H1 (cell line): ENCODE measurements at regions not wholly inside any gene's neighbourhood (a gene's known extent, or its start where the extent isn't known, plus 50 kb on each side); places are given as distances from the start of the nearest gene placed in this dataset.

Source experiments
- ASH2L ChIP-seq: fragments of 200-600, 300-600 bp; sonication (generic); IDR thresholded peaks from one replicate; pipeline ENCODE4 v1.7.1; 2017; ENCODE audit warnings: low read length
- CEBPB ChIP-seq: IDR thresholded peaks from 2 replicates; pipeline ENCODE4 v1.6.1; 2012; ENCODE audit warnings: low read depth, low read length
- EP300 ChIP-seq, 2 experiments: IDR thresholded peaks; 1 replicate in 1 of 2; 2 replicates in 1 of 2; pipeline ENCODE4 v1.6.1; 2011 to 2012; ENCODE audit warnings: low read depth in 2 of 2, low read length in 2 of 2, mild to moderate bottlenecking in 2 of 2, borderline replicate concordance in 1 of 2, inconsistent platforms in 1 of 2, moderate library complexity in 1 of 2
- GABPA ChIP-seq: IDR thresholded peaks from 2 replicates; pipeline ENCODE4 v1.6.1; 2011; ENCODE audit warnings: mild to moderate bottlenecking, low read length, moderate library complexity, borderline replicate concordance; ENCODE audit not compliant: insufficient read depth
- KDM5A ChIP-seq: fragments of 200-600 bp; IDR thresholded peaks from 2 replicates; pipeline ENCODE4 v1.7.1; 2012; ENCODE audit warnings: mild to moderate bottlenecking, low read length, inconsistent platforms, mixed read lengths
- POLR2A ChIP-seq, 2 experiments: IDR thresholded peaks; 1 replicate in 1 of 2; 2 replicates in 1 of 2; pipeline ENCODE4 v1.6.1; 2011; ENCODE audit warnings: low read depth in 2 of 2, low read length in 2 of 2, mild to moderate bottlenecking in 2 of 2; ENCODE audit errors: control extremely low read depth in 1 of 2
- TF ChIP-seq, protein P1 (sequence below), 3 experiments: IDR thresholded peaks; 1 replicate in 2 of 3; 2 replicates in 1 of 3; pipeline versions ENCODE4 v1.5.1 to v1.6.1; 2011; ENCODE audit warnings: low read length in 3 of 3, mild to moderate bottlenecking in 3 of 3, inconsistent platforms in 2 of 3, low read depth in 1 of 3, moderate library complexity in 1 of 3; ENCODE audit not compliant: insufficient read depth in 1 of 3; ENCODE audit errors: control extremely low read depth in 1 of 3
- TF ChIP-seq, protein P2 (sequence below): IDR thresholded peaks from 2 replicates; pipeline ENCODE4 v1.6.1; 2011; ENCODE audit warnings: low read depth, mild to moderate bottlenecking, low read length; ENCODE audit not compliant: insufficient read depth

DNA sequence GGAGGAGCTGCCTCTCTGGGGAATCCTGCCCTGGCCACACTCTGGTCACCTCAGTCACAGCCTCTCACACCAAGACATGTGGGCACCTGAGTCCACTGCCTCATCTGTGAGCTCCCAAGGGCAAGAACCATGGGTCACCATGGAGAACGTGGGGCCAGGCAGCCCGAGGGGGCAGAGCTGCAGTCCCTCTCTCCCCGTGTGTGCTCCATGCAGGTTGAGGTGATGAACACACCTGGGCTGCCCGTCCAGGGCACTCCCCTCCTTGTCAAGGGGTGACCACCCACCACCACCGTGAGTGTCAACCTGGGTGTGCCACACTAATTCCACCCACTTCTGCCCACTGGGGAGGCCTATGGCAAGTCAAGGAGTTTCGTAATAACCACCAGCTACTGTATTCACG is 159.6 kb upstream of the RAB6C start:
- TF ChIP-seq, protein P1, sequence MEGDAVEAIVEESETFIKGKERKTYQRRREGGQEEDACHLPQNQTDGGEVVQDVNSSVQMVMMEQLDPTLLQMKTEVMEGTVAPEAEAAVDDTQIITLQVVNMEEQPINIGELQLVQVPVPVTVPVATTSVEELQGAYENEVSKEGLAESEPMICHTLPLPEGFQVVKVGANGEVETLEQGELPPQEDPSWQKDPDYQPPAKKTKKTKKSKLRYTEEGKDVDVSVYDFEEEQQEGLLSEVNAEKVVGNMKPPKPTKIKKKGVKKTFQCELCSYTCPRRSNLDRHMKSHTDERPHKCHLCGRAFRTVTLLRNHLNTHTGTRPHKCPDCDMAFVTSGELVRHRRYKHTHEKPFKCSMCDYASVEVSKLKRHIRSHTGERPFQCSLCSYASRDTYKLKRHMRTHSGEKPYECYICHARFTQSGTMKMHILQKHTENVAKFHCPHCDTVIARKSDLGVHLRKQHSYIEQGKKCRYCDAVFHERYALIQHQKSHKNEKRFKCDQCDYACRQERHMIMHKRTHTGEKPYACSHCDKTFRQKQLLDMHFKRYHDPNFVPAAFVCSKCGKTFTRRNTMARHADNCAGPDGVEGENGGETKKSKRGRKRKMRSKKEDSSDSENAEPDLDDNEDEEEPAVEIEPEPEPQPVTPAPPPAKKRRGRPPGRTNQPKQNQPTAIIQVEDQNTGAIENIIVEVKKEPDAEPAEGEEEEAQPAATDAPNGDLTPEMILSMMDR (IDR thresholded peaks at IDR 0.05; ENCODE audit: control extremely low read depth in 1 of 3, insufficient read depth in 1 of 3, low read depth in 1 of 3, low read length in 3 of 3) = no peak
- no peak for TF ChIP-seq POLR2A (IDR thresholded peaks at IDR 0.05; ENCODE audit: control extremely low read depth in 1 of 2, low read depth in 2 of 2, low read length in 2 of 2)
- TF ChIP-seq CEBPB = no peak
- TF ChIP-seq EP300 (IDR thresholded peaks at IDR 0.05; ENCODE audit: borderline replicate concordance in 1 of 2, low read depth in 2 of 2, low read length in 2 of 2) = no peak
- no peak for TF ChIP-seq ASH2L
- TF ChIP-seq, protein P2, sequence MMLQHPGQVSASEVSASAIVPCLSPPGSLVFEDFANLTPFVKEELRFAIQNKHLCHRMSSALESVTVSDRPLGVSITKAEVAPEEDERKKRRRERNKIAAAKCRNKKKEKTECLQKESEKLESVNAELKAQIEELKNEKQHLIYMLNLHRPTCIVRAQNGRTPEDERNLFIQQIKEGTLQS = no peak
- no peak for TF ChIP-seq KDM5A
- no peak for TF ChIP-seq GABPA
